GM19238 (cell line): ENCODE measurements at regions not wholly inside any gene's neighbourhood (a gene's known extent, or its start where the extent isn't known, plus 50 kb on each side); places are given as distances from the start of the nearest gene placed in this dataset.
"Not testable (repeated sequence)": the region's sequence is repeated elsewhere in the genome, so short reads cannot be mapped to it uniquely, and the experiment has no call there.

Source experiments
- DNase-seq: peaks from one replicate; pipeline ENCODE4 v3.0.0; 2011; ENCODE audit warnings: low spot score; ENCODE audit not compliant: insufficient read length

DNA sequence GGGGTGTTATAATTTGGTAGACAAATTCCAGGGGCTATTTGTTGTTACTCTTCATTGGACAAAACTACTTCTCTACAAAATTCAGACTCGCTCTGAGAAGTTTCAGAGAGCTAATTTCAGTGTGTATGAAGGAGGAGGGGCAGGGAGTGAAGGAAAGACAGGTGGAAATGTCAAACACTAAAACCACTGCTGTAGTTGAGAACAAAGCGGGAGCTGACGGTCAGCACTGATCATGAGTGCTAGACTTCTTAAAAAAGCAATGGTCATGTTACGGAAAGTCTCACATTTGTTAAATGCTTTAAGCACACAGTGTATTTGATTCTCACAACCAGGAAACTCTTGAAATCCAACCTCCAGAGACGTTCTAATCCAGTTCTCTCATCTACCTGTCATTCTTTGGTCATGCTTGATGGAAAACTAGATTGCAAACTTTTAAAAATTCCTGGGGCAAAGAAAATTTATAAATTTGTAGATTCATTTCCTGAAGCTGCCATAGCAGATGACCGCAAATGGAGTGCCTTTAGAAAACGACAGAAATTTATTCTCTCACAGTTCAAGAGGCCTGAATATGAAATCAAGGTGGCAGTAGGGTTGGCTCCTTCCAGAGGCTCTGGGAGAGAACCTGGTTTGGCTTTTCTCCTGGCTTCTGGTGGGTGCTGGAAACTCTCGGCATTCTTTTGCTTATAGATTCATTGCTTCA lies 100.7 kb upstream of the CARMIL1 start:
- no peak for DNase-seq

DNA sequence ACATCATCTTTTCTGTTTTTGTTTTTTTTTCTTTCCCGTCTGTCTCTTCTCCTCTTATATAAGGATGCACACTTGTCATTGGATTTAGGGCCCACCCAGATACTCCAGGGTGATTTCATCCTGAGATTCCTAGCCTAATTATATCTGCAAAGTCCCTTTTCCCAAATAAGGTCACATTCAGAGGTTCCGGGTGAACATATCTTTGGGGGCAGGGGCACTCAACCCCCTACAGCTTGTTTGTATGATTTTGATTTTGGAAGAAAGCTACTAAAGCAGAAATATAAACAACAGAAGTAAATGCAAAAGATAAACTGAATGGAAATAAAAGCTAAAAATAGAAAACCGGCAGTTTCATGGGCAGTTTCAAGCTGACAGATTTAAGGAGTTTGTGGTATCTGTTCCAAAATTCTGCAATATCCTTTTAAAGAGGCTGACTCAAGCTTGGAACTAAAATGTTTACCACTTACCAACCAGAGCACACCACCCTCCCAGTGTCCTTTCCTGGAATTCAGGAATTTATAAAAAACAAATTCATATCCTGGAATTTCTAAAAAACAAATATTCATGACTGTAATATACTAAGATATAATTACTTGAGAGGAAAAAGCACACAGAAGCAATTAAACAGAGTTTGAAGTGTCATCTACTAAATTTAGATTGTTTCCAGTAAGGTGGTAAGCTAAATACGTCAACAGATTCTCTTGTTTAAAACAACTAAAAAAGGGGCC lies 100.0 kb upstream of the CARMIL1 start:
- DNase-seq: no peak

DNA sequence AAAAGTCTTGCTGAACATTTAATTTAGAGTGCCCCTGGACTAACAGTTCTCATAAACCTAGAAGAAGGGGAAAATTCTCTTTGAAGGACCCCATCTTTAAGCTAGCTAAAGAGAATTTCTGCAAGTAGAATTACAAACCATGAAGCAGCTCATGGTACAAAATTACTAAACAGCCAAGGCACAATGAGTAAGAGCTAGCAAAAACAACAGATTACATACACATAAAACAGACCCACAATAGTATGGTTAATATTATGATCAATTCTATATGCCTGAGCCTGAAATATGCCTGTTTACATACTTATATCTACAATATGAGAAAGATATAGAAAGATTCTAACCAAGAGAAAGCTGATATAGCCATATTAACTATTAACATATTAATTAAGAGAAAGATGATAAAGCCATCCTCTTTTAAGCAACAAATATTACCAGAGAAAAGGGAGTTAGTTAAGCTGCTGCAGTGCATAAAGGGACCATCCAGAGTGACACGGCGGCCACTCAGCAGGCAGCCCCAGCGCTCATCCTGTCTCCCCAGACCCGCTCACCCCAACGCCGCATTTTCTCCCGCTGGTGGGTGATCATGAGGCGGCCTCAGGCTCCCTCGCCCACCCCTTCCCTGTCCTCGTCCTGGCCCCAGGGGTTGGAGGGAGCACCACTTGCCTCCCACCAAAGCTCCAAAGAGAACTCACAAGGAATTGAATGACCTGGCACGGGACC lies 98.4 kb upstream of the CARMIL1 start:
- DNase-seq: no peak

DNA sequence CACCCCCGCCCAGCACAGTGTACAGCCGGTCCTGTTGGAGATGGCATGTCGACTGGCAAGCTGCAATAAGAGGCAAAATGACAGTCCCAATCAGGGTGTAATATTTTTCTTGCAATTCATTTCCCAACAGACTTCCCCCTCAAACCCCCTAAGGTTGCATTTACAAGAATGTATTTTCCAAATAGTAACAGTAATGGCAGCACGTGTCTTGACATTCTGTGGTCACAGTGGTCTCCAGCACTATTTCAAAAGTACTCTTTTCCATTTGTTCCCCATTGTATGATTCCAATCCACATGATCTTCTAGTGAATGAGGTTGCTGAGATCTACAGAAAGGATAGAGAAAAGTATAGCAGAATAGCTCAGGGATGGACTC lies 97.8 kb upstream of the CARMIL1 start:
- no peak for DNase-seq

DNA sequence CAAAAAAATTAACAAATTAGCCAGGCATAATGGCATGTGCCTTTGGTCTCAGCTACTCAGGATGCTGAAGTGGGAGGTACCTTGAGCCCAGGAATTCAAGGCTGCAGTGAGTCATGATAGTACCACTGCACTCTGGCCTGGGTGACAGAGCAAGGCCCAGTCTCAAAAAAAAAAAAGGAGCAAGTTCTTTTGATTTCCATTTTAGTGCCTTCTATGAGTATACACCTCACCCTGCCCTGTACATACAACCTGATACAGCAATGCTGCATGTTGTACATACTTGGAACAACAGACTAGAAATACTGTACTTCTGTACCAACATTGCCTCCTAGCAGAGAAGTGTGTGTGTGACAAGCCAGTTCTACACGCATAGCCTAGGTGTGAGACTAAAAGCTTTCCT lies 97.3 kb upstream of the CARMIL1 start:
- no peak for DNase-seq

DNA sequence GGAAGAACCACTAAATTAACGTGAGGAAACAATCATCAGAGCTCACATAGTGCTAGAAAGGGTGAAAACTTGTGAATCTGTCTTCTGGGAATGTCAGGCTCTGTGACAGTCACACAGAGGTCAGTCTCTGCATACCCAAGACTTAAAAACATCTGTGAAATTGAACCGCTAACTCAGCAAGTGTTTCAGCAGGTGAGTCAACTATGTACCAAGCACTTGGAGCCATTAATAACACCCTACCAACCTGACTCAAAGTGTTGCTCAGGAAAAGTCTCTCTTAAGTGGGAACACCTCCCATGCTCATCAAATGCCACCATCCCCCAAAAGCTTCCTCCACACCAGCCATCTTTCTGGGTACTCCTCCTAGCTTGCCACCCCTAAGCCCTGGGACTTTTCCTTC lies 92.3 kb upstream of the CARMIL1 start:
- no peak for DNase-seq

DNA sequence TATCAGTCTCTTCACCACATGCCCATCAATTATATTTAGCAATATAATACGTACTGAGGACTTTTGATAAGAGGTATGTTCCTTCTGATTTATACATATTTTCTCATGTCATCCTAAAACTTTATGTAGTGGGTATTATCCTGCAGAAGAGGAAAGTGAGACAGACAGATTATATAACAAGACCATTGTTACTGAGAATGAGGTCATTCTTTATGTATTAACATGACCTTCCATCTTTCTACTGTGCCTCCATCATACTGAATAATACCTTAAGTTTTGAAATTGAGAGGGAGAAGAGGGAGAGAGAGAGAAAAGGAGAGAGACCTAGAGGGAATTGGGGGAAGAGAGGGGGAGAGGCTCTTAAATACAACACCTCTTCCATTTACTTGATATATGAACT lies 90.9 kb upstream of the CARMIL1 start:
- DNase-seq: no peak

DNA sequence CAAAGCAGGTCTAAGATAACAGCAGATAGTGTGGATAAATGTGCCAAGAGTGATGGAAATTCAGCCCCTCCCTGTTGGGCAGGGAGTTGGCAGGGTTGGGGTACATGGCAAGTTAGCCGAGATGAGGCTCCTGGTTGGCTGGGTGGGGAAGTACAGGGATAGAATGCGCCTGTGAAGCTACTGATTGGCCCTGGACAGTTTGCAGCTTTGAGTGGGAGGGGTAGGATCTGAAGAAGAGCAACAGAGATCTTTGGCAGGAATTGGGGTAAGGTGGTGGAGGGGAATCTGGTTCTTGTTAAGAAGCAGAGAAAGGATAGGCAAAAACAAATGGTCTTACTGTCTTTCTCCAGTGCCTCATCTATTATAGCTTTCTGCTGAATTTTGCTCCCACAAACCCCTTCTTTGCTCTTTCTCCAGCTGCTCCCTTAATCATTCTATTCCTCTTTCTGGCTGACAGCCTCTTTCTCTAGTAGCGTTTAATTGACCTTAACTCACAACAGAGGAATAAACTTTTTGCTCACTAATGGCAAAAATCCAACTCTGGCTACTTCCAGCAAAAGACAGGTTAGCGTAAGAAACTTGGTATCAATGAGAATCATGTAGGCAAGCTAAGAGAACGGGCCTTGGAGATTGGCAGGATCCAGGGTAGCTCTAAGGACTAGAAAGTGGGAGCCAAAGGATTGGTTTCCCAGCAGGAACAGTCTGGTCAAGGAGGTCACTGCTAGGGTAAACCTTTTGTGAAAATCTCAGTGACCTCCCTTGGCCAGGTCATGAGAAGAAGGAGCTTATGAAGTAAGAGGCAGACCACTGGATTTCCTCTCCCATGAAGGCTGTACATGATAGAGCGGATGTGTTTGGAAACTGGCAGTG lies 86.3 kb upstream of the CARMIL1 start:
- no peak for DNase-seq

DNA sequence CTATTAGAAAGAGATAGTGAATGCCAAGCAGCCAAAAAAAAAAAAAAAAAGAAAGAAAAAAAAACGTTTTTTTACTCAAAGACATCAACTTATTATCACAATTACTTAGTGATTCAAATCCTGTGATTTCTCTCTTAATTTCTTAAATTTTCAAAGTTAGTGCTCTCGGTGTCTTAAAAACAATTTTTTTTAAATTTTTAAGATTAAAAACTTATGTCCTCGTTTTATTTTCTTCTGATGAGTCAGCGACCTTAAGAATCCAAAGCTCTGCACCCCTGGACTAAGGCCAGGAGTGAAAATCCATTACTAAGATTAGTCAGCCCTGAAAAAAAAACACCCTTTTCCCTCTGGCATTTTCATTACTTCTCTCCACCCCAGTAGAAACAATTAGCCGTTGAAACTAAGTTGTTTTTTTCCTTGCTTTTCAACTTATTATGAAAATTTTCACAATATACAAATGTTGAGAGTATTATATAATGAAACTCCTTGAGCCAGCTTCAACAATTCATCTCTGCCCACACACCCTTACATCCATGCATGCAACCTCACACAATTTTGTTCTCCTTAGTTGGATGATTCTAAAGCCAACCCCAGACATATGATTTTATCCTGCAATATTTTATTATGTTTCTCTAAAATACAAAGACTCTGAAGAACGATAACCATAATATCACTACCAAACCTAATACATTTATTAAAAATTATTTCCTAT lies 85.6 kb upstream of the CARMIL1 start:
- no peak for DNase-seq

DNA sequence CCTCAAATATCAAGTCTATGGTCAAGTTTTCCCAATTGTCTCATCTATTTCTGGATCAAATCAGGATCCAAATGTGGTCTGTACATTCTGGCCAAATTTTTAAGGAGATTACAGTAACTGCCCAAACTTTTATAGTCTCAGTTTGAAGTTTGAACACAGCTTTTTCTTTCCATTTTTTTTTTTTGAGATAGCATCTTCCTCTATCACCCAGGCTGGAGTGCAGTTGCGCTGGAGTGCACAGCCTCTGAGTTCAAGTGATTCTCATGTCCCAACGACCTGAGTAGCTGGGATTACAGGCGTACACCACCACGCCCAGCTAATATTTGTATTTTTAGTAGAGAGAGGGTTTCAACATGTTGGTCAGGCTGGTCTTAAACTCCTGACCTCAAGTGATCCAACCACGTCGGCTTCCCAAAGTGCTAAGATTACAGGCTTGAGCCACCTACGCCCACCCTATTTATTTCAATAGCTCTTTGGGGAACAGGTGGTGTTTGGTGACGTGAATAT lies 84.9 kb upstream of the CARMIL1 start:
- no peak for DNase-seq

DNA sequence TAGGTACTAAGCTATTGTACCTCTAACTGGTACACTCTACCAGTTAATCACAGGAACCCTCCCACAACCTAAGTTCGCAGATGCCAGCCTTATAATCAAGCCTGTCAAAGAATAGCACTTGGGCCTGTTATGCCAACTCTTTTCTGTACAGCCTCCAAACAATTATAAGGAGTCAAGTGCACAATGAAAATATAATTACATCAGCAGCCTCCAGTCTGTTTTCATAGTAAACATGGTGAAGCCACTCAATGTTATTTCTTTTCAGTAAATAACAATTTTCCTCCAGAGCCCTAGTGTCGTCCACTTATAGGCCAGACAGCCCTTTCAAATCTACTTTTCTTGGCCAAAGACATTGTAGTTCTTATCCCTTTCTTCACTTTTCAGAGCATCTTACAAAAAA lies 82.7 kb upstream of the CARMIL1 start:
- DNase-seq: no peak

DNA sequence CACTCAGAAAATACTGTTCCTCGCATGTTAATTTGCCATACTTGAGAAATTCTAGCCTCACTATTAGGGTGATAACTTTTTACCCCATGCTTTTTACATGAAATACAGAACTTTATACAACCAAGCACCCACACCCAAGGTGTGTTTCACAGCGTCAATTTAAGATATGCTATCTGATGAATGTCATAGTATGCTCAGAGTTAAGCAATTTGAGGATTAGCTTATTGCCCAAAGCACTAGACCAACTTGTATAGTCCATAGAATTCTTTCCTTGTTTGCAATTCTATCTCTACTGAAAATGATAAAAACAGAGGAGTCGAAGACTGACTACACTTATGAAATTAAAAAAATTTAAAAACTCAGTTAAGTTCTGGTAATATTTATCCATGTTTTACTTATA lies 82.1 kb upstream of the CARMIL1 start:
- no peak for DNase-seq

DNA sequence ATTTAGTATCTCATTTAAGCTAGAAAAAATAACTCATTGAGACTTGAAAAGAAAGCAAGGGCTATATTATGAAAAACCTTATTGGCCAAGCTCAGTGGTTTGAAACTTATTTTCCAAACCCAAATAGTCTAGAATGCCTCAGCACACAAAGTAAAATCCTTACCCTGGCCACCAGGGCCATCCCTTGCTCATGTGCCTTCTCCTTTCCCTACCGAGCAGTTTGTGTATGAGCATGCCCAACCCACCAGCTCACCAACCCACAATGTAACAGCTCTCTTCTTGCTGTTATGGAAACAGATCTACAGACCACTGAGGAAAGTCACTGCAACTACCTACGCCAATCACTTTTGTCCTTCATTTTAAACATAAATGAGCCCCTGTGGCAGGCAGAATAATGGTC lies 79.6 kb upstream of the CARMIL1 start:
- no peak for DNase-seq

DNA sequence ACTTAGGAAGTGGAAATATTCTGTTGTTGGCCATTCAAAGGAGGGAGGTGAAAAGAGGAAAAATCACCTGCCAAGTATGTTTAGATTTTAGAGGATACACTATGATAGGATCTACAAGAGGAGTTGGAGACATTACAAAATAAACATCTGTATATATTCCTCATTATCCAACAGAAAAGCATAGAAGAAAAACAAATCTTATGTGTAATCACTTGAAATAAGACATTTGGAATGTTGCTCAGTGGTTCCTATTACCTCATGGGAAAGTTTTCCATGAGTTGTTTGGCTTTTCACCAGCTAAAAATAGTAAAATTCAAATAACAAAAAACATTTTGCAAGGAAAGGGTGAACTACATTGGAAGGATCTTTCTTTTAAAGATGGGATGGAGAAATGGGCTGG lies 76.7 kb upstream of the CARMIL1 start:
- no peak for DNase-seq

DNA sequence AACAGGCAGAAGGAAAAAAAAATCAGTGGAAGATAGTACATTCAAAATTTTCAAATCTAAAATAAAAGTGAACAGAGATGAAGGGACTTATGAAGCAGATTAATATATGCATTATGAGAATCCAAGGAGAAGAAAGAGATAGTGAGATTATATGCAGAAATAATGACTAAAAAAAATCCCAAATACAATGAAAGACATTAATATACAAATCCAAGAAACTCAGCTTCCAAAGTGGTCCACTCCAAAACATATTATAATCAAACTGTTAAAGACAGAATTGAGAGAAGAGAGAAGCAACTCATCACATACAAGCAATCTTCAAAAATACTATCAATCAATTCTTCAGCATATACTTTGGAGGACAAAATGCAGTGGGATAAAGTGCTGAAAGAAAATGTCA lies 73.5 kb upstream of the CARMIL1 start:
- no peak for DNase-seq

DNA sequence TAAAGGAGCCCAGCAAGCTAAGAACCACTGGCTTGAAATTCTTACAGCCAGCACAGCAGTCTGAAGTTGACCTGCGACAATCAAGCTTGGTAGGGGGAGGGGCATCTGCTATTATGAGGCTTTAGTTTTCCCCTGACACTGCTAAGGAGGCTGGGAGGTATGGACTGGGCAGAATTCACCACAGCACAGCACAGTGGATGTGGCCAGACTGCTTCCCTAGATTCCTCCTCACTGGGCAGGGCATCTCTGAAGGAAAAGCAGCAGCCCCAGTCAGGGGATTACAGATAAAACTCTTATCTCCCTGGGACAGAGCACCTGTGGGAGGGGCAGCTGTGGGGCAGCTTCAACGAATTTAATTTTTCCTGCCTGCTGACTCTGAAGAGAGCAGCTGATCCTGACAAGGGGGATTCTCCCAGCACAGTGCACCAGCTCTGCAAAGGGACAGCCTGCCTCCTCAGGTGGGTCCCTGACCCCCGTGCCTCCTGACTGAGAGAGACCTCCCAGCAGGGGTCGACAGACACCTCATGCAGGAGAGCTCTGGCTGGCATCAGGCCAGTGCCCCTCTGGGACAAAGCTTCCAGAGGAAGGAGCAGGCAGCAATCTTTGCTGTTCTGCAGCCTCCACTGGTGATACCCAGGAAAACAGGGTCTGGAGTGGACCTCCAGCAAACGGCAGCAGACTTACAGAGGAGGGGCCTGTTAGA lies 71.6 kb upstream of the CARMIL1 start:
- not testable (repeated sequence) for DNase-seq

DNA sequence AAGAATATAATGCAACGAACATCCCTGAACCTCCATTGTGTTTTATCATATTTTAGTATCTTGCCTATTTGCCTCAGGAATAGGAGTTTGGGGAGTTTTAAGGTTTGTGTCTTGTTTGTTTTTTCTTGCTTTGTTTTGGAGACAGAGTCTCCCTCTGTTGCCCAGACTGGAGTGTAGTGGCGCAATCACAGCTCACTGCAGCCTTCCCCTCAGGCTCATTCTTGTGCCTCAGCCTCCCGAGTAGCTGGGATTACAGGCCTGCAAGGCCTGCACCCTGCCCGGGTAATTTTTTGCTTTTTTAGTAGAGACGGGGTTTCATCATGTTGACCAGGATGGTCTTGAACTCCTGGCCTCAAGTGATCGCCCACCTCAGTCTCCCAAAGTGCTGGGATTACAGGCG lies 63.3 kb upstream of the CARMIL1 start:
- no peak for DNase-seq

DNA sequence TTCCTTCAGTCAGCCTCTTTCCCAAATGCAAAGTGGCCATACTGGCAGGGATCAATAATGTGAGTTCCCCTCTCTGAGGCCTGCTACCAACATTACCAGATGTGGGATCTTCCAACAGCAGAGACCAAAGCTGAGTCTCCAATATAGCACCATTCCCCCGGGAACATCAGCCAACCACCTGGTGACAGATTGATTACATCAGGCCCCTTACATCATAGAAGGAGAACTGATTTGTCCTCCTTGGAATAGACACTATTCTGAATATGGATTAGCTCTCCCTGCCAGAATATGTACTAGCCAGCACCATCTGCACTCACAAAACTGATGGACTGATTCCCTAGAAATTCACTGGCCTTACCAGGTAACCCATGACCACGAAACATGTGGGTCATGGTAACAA lies 61.9 kb upstream of the CARMIL1 start:
- no peak for DNase-seq

DNA sequence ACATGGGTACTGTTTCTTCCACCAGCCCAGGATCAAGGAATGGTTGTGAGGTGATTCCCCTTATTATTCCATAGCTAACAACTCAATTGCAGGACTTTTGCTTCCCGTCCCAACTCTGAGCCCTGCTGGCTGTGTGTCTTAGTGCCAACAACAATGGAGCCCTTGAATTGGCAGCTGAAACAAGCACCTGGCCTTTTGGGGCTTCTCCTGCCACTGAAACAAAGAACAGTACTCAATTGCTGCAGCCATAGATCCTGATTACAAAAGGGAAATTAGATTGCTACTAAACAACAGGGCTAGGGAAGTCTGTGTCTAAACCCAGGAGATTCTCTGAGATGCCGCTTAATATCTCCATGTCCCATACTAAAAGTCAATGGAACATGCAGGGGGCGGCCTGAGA lies 61.3 kb upstream of the CARMIL1 start:
- no peak for DNase-seq

DNA sequence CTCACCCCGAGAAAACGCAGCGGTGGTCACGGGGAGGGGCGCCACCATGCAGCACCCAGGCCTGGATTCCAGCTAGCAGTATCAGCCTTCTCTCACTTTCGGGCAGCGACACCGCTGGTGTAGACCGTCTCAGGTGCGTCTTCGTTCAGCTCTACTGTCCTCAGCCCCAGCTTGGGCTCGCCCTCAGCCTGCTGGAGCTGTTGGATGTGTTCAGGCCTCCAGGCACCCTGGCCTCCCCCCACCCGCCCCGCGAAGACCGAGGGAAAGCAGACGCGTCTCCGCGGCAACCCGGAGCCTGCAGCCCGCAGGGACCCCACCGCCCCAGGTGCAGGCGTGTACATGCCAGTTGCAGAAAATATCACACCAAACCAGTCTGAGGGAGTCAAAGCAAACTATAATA lies 60.8 kb upstream of the CARMIL1 start:
- no peak for DNase-seq
